ENCODE measurements at regions not wholly inside any gene's neighbourhood (a gene's known extent, or its start where the extent isn't known, plus 50 kb on each side); places are given as distances from the start of the nearest gene placed in this dataset.
A peak's percentile ranks its signal among the peaks of the same experiment; 100 is the strongest.

- H3K4me3 ChIP-seq (ENCODE audit: low read depth, low read length) = no peak overlapping the region
- in situ Hi-C loops (cut with HindIII; ENCODE audit: low sequenced_read_pairs) = no loop called here
- TF ChIP-seq, protein P1, sequence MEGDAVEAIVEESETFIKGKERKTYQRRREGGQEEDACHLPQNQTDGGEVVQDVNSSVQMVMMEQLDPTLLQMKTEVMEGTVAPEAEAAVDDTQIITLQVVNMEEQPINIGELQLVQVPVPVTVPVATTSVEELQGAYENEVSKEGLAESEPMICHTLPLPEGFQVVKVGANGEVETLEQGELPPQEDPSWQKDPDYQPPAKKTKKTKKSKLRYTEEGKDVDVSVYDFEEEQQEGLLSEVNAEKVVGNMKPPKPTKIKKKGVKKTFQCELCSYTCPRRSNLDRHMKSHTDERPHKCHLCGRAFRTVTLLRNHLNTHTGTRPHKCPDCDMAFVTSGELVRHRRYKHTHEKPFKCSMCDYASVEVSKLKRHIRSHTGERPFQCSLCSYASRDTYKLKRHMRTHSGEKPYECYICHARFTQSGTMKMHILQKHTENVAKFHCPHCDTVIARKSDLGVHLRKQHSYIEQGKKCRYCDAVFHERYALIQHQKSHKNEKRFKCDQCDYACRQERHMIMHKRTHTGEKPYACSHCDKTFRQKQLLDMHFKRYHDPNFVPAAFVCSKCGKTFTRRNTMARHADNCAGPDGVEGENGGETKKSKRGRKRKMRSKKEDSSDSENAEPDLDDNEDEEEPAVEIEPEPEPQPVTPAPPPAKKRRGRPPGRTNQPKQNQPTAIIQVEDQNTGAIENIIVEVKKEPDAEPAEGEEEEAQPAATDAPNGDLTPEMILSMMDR (IDR thresholded peaks at IDR 0.05; ENCODE audit: low read depth, low read length, missing control alignments) = no peak
- peak; percentile 74 for DNase-seq (ENCODE audit: low read depth)
Observed at GRCh38 chr2:45119855-45120254, 110.6 kb upstream of the SIX2 start.

DNA sequence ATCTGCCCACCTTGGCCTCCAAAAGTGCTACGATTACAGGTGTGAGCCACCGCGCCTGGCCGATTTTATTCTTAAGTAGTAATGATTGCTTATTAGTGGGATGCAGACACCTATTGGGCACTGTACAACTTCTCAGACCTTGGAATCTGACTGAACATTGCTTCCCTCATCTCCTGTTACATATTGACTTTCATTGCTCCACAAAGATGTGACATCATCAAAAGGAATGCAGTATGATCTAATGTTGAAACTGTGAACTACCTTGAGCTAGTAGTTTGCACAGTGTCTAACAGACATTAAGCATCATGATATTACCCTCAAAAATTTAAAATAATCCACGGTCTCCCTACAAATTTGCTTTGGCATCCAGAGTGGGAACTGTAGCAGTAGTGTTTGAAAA is 109.8 kb upstream of the SIX2 start:
- peak; percentile 34 for DNase-seq (ENCODE audit: low read depth)
- in situ Hi-C loops (cut with HindIII; ENCODE audit: low sequenced_read_pairs) = no loop called here
- TF ChIP-seq, protein P1 (IDR thresholded peaks at IDR 0.05; ENCODE audit: low read depth, low read length, missing control alignments) = no peak
- H3K4me3 ChIP-seq (ENCODE audit: low read depth, low read length) = no peak overlapping the region

- in situ Hi-C loops (cut with HindIII; ENCODE audit: low sequenced_read_pairs) = no loop called here
- TF ChIP-seq, protein P1 (IDR thresholded peaks at IDR 0.05; ENCODE audit: low read depth, low read length, missing control alignments) = no peak
- H3K4me3 ChIP-seq (ENCODE audit: low read depth, low read length) = no peak overlapping the region
- DNase-seq (ENCODE audit: low read depth) = no peak
Observed at GRCh38 chr2:45117383-45117782, 108.1 kb upstream of the SIX2 start.

- in situ Hi-C loops (cut with HindIII; ENCODE audit: low sequenced_read_pairs) = no loop called here
- TF ChIP-seq, protein P1 (IDR thresholded peaks at IDR 0.05; ENCODE audit: low read depth, low read length, missing control alignments) = no peak
- DNase-seq (ENCODE audit: low read depth) = no peak
- no peak overlapping the region for H3K4me3 ChIP-seq (ENCODE audit: low read depth, low read length)
Observed at GRCh38 chr2:45115181-45115580, 105.9 kb upstream of the SIX2 start.

DNA sequence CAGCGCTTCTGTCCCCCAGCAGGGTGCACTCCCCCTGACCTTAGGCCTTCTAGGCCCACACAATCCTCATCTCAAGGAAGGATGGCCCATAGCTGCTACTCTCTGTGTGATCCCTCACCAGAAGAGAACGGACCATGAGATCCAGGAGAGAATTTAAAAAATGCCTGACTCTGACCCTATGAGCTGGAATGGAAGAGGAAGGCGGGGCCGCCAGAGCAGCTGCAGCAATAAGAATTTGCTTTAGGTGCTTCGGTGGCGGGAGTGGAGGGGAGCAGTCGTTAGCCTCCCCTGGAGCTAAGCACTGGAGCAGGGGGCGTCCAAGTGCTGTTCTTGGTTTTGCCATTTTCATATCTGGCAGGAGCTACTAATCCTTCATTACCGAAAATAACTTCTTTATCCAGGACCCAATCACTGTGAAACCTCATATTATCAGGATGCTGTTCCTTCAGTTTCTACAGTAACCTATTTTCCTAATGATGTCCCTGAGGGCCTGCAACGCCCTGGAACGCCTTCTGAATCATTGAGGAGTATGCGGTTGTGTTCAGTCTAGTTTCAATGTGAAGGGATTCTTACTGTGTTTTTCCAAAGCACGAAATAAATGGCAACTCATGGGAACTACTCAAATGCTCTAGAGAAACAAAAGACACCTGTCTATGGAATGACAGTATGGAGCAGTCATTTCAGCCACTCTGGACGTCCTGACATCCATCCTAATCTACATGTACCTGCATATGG is 105.1 kb upstream of the SIX2 start:
- TF ChIP-seq, protein P1 (IDR thresholded peaks at IDR 0.05; ENCODE audit: low read depth, low read length, missing control alignments) = no peak
- no peak for DNase-seq (ENCODE audit: low read depth)
- in situ Hi-C loops (cut with HindIII; ENCODE audit: low sequenced_read_pairs) = no loop called here
- no peak overlapping the region for H3K4me3 ChIP-seq (ENCODE audit: low read depth, low read length)

GRCh38 chr2:45112750-45113149 is 103.5 kb upstream of the SIX2 start:
- DNase-seq (ENCODE audit: low read depth) = no peak
- TF ChIP-seq, protein P1 (IDR thresholded peaks at IDR 0.05; ENCODE audit: low read depth, low read length, missing control alignments) = no peak
- in situ Hi-C loops (cut with HindIII; ENCODE audit: low sequenced_read_pairs) = no loop called here
- no peak overlapping the region for H3K4me3 ChIP-seq (ENCODE audit: low read depth, low read length)
